GM12878 (cell line): ENCODE measurements at regions not wholly inside any gene's neighbourhood (a gene's known extent, or its start where the extent isn't known, plus 50 kb on each side); places are given as distances from the start of the nearest gene placed in this dataset.

Experiments
- ATAC-seq: fragments of 200-7000 bp; cut with Tn5 transposase; 3 replicates; pipeline ENCODE4 v1.9.1; 2020; ENCODE audit warnings: mild to moderate bottlenecking, moderate library complexity
- BruUV-seq: library from RNA; stranded (reverse); fragments of 400-500 nt; replicated peaks from 2 replicates; lab custom pipeline; 2021; lab: Mats Ljungman, UMichigan
- CTCF ChIA-PET: fragments of 300-600 bp; sonication (Branson Sonifier 250); formaldehyde crosslinking; extraction: SDS; loops from one replicate; lab custom pipeline; 2021; ENCODE audit warnings: inconsistent platforms; lab: Yijun Ruan, JAX
- POLR2A ChIA-PET: fragments of 350-600 bp; formaldehyde crosslinking; extraction: SDS; loops from one replicate; lab custom pipeline; 2021; ENCODE audit warnings: inconsistent platforms; lab: Charles Lee
- RAD21 ChIA-PET: fragments of 300-600 bp; sonication (Branson Sonifier 250); formaldehyde crosslinking; loops from one replicate; lab custom pipeline; 2023; ENCODE audit warnings: antibody characterized with exemption; ENCODE audit not compliant: unreplicated experiment; lab: Charles Lee
- SMC1A ChIA-PET: fragments of 300-600 bp; sonication (Branson Sonifier 250); formaldehyde crosslinking; loops from one replicate; lab custom pipeline; 2023; ENCODE audit not compliant: unreplicated experiment, uncharacterized antibody; lab: Charles Lee
- DNase-seq: peaks from one replicate; pipeline ENCODE4 v3.0.0-alpha.2; 2011; ENCODE audit warnings: low read depth, low spot score
- FAIRE-seq: peaks from 3 replicates; lab custom pipeline; 2011; peaks lifted over from hg19 to GRCh38; lab: Jason Lieb, UNC
- H2AFZ ChIP-seq: 2 replicates; pipeline ENCODE4 v1.6.0; 2011; ENCODE audit warnings: low read depth, low read length, control low read depth; ENCODE audit not compliant: control insufficient read depth
- H3K27ac ChIP-seq: 2 replicates; pipeline ENCODE4 v1.5.1; 2011; ENCODE audit warnings: control low read depth; ENCODE audit not compliant: control insufficient read depth, insufficient read depth
- H3K27me3 ChIP-seq, 2 experiments: replicated peaks in 1 of 2; 2 replicates each; pipeline versions ENCODE4 v1.6.0 to v1.6.1; 2011; ENCODE audit warnings: low read length in 1 of 2; ENCODE audit not compliant: control insufficient read depth in 2 of 2, insufficient read depth in 2 of 2
- H3K36me3 ChIP-seq, 2 experiments: 2 replicates each; pipeline ENCODE4 v1.5.1; 2011; ENCODE audit warnings: low read length in 1 of 2; ENCODE audit not compliant: control insufficient read depth in 2 of 2, insufficient read depth in 2 of 2
- H3K4me1 ChIP-seq: 2 replicates; pipeline ENCODE4 v1.6.1; 2011; ENCODE audit warnings: mild to moderate bottlenecking, low read length, moderate library complexity, mixed read lengths; ENCODE audit not compliant: control insufficient read depth, insufficient read depth
- H3K4me2 ChIP-seq: 2 replicates; pipeline ENCODE4 v1.6.0; 2011; ENCODE audit warnings: control low read depth; ENCODE audit not compliant: control insufficient read depth, insufficient read depth
- H3K4me3 ChIP-seq: fragments of 200-600 bp; sonication (generic); 2 replicates; pipeline ENCODE4 v1.5.1; 2016
- H3K79me2 ChIP-seq: 2 replicates; pipeline ENCODE4 v1.6.0; 2011; ENCODE audit warnings: low read length; ENCODE audit not compliant: control insufficient read depth, insufficient read depth
- H3K9ac ChIP-seq: 2 replicates; pipeline ENCODE4 v1.8.0; 2011; ENCODE audit warnings: low read length, control low read depth, mixed read lengths; ENCODE audit not compliant: control insufficient read depth, insufficient read depth
- H3K9me3 ChIP-seq: replicated peaks from 3 replicates; pipeline ENCODE4 v1.5.1; 2011; ENCODE audit warnings: mild to moderate bottlenecking, low read length; ENCODE audit not compliant: control insufficient read depth, insufficient read depth
- H4K20me1 ChIP-seq: 2 replicates; pipeline ENCODE4 v1.6.0; 2011; ENCODE audit not compliant: control insufficient read depth, insufficient read depth
- ASH2L ChIP-seq: fragments of 300-600, 200-600 bp; sonication (generic); IDR thresholded peaks from 2 replicates; pipeline ENCODE4 v1.6.1; 2017; ENCODE audit warnings: low read depth, mild to moderate bottlenecking, borderline replicate concordance
- ATF2 ChIP-seq: IDR thresholded peaks from 2 replicates; pipeline ENCODE4 v1.6.1; 2012; ENCODE audit warnings: low read length, inconsistent platforms
- BCL11A ChIP-seq: IDR thresholded peaks from 2 replicates; pipeline ENCODE4 v1.6.1; 2011; ENCODE audit warnings: low read depth, low read length
- JUNB ChIP-seq: IDR thresholded peaks from 2 replicates; pipeline ENCODE4 v1.6.1; 2016; ENCODE audit warnings: antibody characterized with exemption, mild to moderate bottlenecking
- JUND ChIP-seq: IDR thresholded peaks from 2 replicates; pipeline ENCODE4 v1.6.1; 2012; ENCODE audit warnings: low read depth, mild to moderate bottlenecking, low read length, improper control_type of control experiment, moderate library complexity
- MEF2B ChIP-seq: fragments of 450-650 bp; IDR thresholded peaks from 2 replicates; pipeline ENCODE4 v1.6.1; 2018; ENCODE audit warnings: mild to moderate bottlenecking, moderate library complexity; ENCODE audit not compliant: partially characterized antibody, poor library complexity, severe bottlenecking
- MLLT1 ChIP-seq: fragments of 450-650 bp; IDR thresholded peaks from 2 replicates; pipeline ENCODE4 v1.6.1; 2016; ENCODE audit warnings: mild to moderate bottlenecking
- RB1 ChIP-seq: fragments of 450-650 bp; formaldehyde crosslinking; IDR thresholded peaks from 2 replicates; pipeline ENCODE4 v1.6.1; 2017; ENCODE audit warnings: mild to moderate bottlenecking, borderline replicate concordance
- SMAD5 ChIP-seq: IDR thresholded peaks from 2 replicates; pipeline ENCODE4 v1.6.1; 2016; ENCODE audit warnings: antibody characterized with exemption, low read depth
- SP1 ChIP-seq: IDR thresholded peaks from one replicate; pipeline ENCODE4 v1.6.1; 2011; ENCODE audit warnings: low read depth, low read length
- STAT3 ChIP-seq: IDR thresholded peaks from 2 replicates; pipeline ENCODE4 v1.6.1; 2011; ENCODE audit warnings: low read depth, low read length, improper control_type of control experiment
- SUPT20H ChIP-seq: IDR thresholded peaks from 2 replicates; pipeline ENCODE4 v1.6.1; 2011; ENCODE audit warnings: low read depth, mild to moderate bottlenecking, low read length, moderate library complexity, borderline replicate concordance; ENCODE audit not compliant: control insufficient read depth
- SUZ12 ChIP-seq: fragments of 200-600 bp; sonication (generic); IDR thresholded peaks from one replicate; pipeline ENCODE4 v1.6.1; 2018; ENCODE audit warnings: antibody characterized with exemption, mild to moderate bottlenecking; ENCODE audit not compliant: unreplicated experiment
- TAF1 ChIP-seq: IDR thresholded peaks from 2 replicates; pipeline ENCODE4 v1.6.1; 2011; ENCODE audit warnings: mild to moderate bottlenecking, low read depth, low read length, borderline replicate concordance
- TARDBP ChIP-seq: IDR thresholded peaks from 2 replicates; pipeline ENCODE4 v1.6.1; 2016; ENCODE audit warnings: borderline replicate concordance
- WGBS: methylation state at CpG from one replicate; pipeline ENCODE4 v1.1.6; 2016; ENCODE audit warnings: low lambda C conversion rate; ENCODE audit not compliant: insufficient replicate concordance, insufficient coverage; ENCODE audit errors: missing lambda C conversion rate; 5-methylcytosine and 5-hydroxymethylcytosine counted together
- in situ Hi-C: fragments of 300-500 bp; cut with MboI; formaldehyde crosslinking; loops from 9 replicates; pipeline ENCODE4 v1.14.3; 2018; ENCODE audit warnings: mixed read lengths
- intact Hi-C: fragments of 100-400 bp; cut with micrococcal nuclease; formaldehyde crosslinking; loops from one replicate; pipeline ENCODE4 v1.14.2; 2022; ENCODE audit not compliant: unreplicated experiment

GRCh38 chr21:24339406-24339805, 1267.9 kb downstream of the MRPL39 start (continued):
- no peak for TF ChIP-seq JUNB

- Histone ChIP-seq H3K9ac (no peak overlapping the region), H3K4me3 (no peak overlapping the region), H4K20me1 (no peaks in the 10 kb centered on the region), H3K27ac (no peak overlapping the region), H3K4me1 (no peaks in the 10 kb centered on the region), H3K79me2 (no peaks in the 10 kb centered on the region), H3K9me3 (no peaks in the 10 kb centered on the region), H3K36me3 (no peaks in the 10 kb centered on the region), H2AFZ (no peak overlapping the region), H3K4me2 (no peak overlapping the region), H3K27me3 (no peaks in the 10 kb centered on the region)
- BruUV-seq: no TSS peak
- POLR2A ChIA-PET: no interaction called here
- DNase-seq (no peak), FAIRE-seq (no peak), ATAC-seq (no peak)
- intact Hi-C loops (no loop called here), in situ Hi-C loops (no loop called here)
- TF ChIP-seq TAF1 (no peak), ATF2 (no peak), JUND (no peak), RB1 (no peak), BCL11A (no peak), STAT3 (no peak), MEF2B (no peak), SUPT20H (no peak), ASH2L (no peak), TARDBP (no peak), MLLT1 (no peak), SUZ12 (no peak), SMAD5 (no peak), SP1 (no peak)
- CTCF ChIA-PET: no interaction called here
- WGBS: 34% methylated on average over 6 of the region's 6 CpGs
- SMC1A ChIA-PET: no interaction called here
- RAD21 ChIA-PET: no interaction called here
Observed at GRCh38 chr21:24336491-24336890, 1270.8 kb downstream of the MRPL39 start.
